SK-N-SH treated with all-trans-retinoic acid at 6 μM for 48 hours (cell line): ENCODE measurements at regions not wholly inside any gene's neighbourhood (a gene's known extent, or its start where the extent isn't known, plus 50 kb on each side); places are given as distances from the start of the nearest gene placed in this dataset.
"Not testable (repeated sequence)": the region's sequence is repeated elsewhere in the genome, so short reads cannot be mapped to it uniquely, and the experiment has no call there.

Experiments
- ARNTL ChIP-seq: fragments of 450-650 bp; formaldehyde crosslinking; IDR thresholded peaks from 2 replicates; pipeline ENCODE4 v1.5.0; 2020; ENCODE audit warnings: low read depth, mild to moderate bottlenecking, moderate library complexity, borderline replicate concordance
- CREB5 ChIP-seq: fragments of 250-450 bp; sonication (Bioruptor Pico); IDR thresholded peaks from 2 replicates; pipeline ENCODE4 v1.5.1; 2020; ENCODE audit warnings: low read depth, mild to moderate bottlenecking, moderate library complexity
- CSDC2 ChIP-seq: fragments of 250-450 bp; sonication (Bioruptor Pico); IDR thresholded peaks from 2 replicates; pipeline ENCODE4 v1.5.0; 2020; ENCODE audit warnings: mild to moderate bottlenecking, moderate library complexity
- GLIS3 ChIP-seq: fragments of 250-450 bp; sonication (Bioruptor Pico); IDR thresholded peaks from 2 replicates; pipeline ENCODE4 v1.5.0; 2020; ENCODE audit warnings: mild to moderate bottlenecking, moderate library complexity
- PATZ1 ChIP-seq: fragments of 250-450 bp; sonication (Bioruptor Pico); IDR thresholded peaks from 2 replicates; pipeline ENCODE4 v1.8.0; 2020; ENCODE audit warnings: mild to moderate bottlenecking, moderate library complexity, borderline replicate concordance
- POU6F1 ChIP-seq: fragments of 250-450 bp; sonication (Bioruptor Pico); IDR thresholded peaks from 2 replicates; pipeline ENCODE4 v1.8.0; 2021; ENCODE audit warnings: low read depth, mild to moderate bottlenecking, moderate library complexity, borderline replicate concordance
- RARB ChIP-seq: fragments of 250-450 bp; sonication (Bioruptor Pico); IDR thresholded peaks from 2 replicates; pipeline ENCODE4 v1.8.0; 2021; ENCODE audit warnings: mild to moderate bottlenecking, moderate library complexity
- ZC3H10 ChIP-seq: fragments of 250-450 bp; sonication (Bioruptor Pico); IDR thresholded peaks from 2 replicates; pipeline ENCODE4 v1.5.1; 2021; ENCODE audit warnings: mild to moderate bottlenecking, moderate library complexity
- ZFP30 ChIP-seq: fragments of 450-650 bp; formaldehyde crosslinking; IDR thresholded peaks from 2 replicates; pipeline ENCODE4 v1.5.0; 2022; ENCODE audit warnings: mild to moderate bottlenecking, moderate library complexity
- ZNF565 ChIP-seq: fragments of 450-650 bp; formaldehyde crosslinking; conservative IDR thresholded peaks from 2 replicates; pipeline ENCODE4 v1.5.0; 2020; ENCODE audit warnings: low read depth, mild to moderate bottlenecking, moderate library complexity

- TF ChIP-seq ZNF565 (CRISPR knock-in tag); PATZ1 (CRISPR knock-in tag); ZFP30 (CRISPR knock-in tag); GLIS3 (CRISPR knock-in tag); ARNTL (CRISPR knock-in tag); ZC3H10 (CRISPR knock-in tag); RARB; CSDC2 (CRISPR knock-in tag); CREB5 (CRISPR knock-in tag); POU6F1: not testable (repeated sequence)
These were observed 338.1 kb upstream of the GALNTL6 start for GRCh38 chr4:171475111-171475510.
